ENCODE measurements at regions not wholly inside any gene's neighbourhood (a gene's known extent, or its start where the extent isn't known, plus 50 kb on each side); places are given as distances from the start of the nearest gene placed in this dataset.

- TF ChIP-seq MAFK (IDR thresholded peaks at IDR 0.05; ENCODE audit: low read depth, low read length), result no peak
- H3K23ac ChIP-seq (ENCODE audit: low read depth, low read length), result no peak overlapping the region
- no peak overlapping the region for H3K9ac ChIP-seq (ENCODE audit: low read depth, low read length)
- H2BK5ac ChIP-seq (ENCODE audit: low read depth, low read length, poor library complexity, severe bottlenecking), result no peak overlapping the region
- H3K36me3 ChIP-seq (ENCODE audit: control insufficient read depth, insufficient read depth, low read length), result no peaks in the 10 kb centered on the region
- H4K91ac ChIP-seq (ENCODE audit: insufficient read depth, low read depth, low read length), result no peak overlapping the region
- H3K4me2 ChIP-seq (ENCODE audit: low read depth, low read length), result no peak overlapping the region
- no peak overlapping the region for H3K18ac ChIP-seq (ENCODE audit: low read depth, low read length)
- H2BK15ac ChIP-seq (ENCODE audit: low read depth, low read length), result no peak overlapping the region
- H3K14ac ChIP-seq (replicated peaks; ENCODE audit: low read depth, low read length), result no peak overlapping the region
- ChIA-PET POLR2A (ENCODE audit: unreplicated experiment) (no interaction called here), CTCF (no interaction called here)
- DNase-seq (no peak), ATAC-seq (ENCODE audit: low read depth) (no peak)
- no peaks in the 10 kb centered on the region for H3K9me1 ChIP-seq (ENCODE audit: insufficient read depth, low read length)
- intact Hi-C loops (cut with micrococcal nuclease), result no loop called here
- H3K27ac ChIP-seq (ENCODE audit: insufficient read depth, low read length), result no peak overlapping the region
- no peak overlapping the region for H2AK5ac ChIP-seq (ENCODE audit: low read depth, low read length)
- no peak overlapping the region for H2BK20ac ChIP-seq (ENCODE audit: low read depth, low read length)
- no peaks in the 10 kb centered on the region for H3K4me1 ChIP-seq (ENCODE audit: control insufficient read depth, insufficient read depth, low read length)
- no peak overlapping the region for H2AFZ ChIP-seq (replicated peaks; ENCODE audit: low read length, poor library complexity)
- dilution Hi-C loops (cut with HindIII; ENCODE audit: low sequenced_read_pairs, unreplicated experiment), result no loop called here
- no peak overlapping the region for H3K4ac ChIP-seq (ENCODE audit: low read depth, low read length)
- BruUV-seq (replicated peaks), result no TSS peak
- no peaks in the 10 kb centered on the region for H4K20me1 ChIP-seq (ENCODE audit: insufficient read depth, low read length)
- WGBS, 2 experiments (ENCODE audit: extremely low coverage in 2 of 2, insufficient read length in 1 of 2), result 50% methylated on average over 1 of the region's 2 CpGs; no CpG with 5 or more reads in 1 of the 2 experiments
- H4K8ac ChIP-seq (ENCODE audit: low read depth in 2 of 2, low read length in 2 of 2), result no peak overlapping the region
- H2BK120ac ChIP-seq (ENCODE audit: low read depth, low read length), result no peak overlapping the region
- H4K5ac ChIP-seq (ENCODE audit: low read depth, low read length), result no peak overlapping the region
- H3K27me3 ChIP-seq (ENCODE audit: control insufficient read depth, insufficient read depth, low read length), result no peaks in the 10 kb centered on the region
- H3K56ac ChIP-seq (ENCODE audit: extremely low read depth, insufficient read depth, low read length), result no peak overlapping the region
- no peak overlapping the region for H3K4me3 ChIP-seq (ENCODE audit: insufficient read depth, low read depth, low read length)
- in situ Hi-C loops (cut with MboI; ENCODE audit: low sequenced_read_pairs), result no loop called here
- no peaks in the 10 kb centered on the region for H3K79me1 ChIP-seq (ENCODE audit: low read depth in 1 of 2, low read length in 2 of 2)
- H3K9me3 ChIP-seq (ENCODE audit: control insufficient read depth, insufficient read depth, low read length), result peaks cover 2% of the 10 kb centered on the region; the same call in 1 of the 2 replicates
- no peak overlapping the region for H2AK9ac ChIP-seq (replicated peaks; ENCODE audit: low read depth, low read length, poor library complexity)
Observed at GRCh38 chr4:161273607-161274006, 890.2 kb downstream of the FSTL5 start.

Data from IMR-90 (cell line).